Natural killer cell (primary cell): ENCODE measurements at regions not wholly inside any gene's neighbourhood (a gene's known extent, or its start where the extent isn't known, plus 50 kb on each side); places are given as distances from the start of the nearest gene placed in this dataset.

Source experiments
- ATAC-seq, 3 donors: fragments of 150-1000 bp in 2 of 3; fragments of 200-7000 bp in 1 of 3; cut with Tn5 transposase; 1 replicate in 1 of 3; 2 replicates in 2 of 3; pipeline ENCODE4 v1.10.0; 2021; ENCODE audit warnings: mild to moderate bottlenecking in 2 of 3, moderate library complexity in 2 of 3
- DNase-seq, 2 donors: peaks; one replicate each; pipeline versions ENCODE4 v3.0.0 to v3.0.0-alpha.2; 2013 to 2021; ENCODE audit warnings: mixed read lengths in 1 of 2
- H3K27ac ChIP-seq: one replicate; pipeline ENCODE4 v1.5.1; 2013; ENCODE audit warnings: mild to moderate bottlenecking, low read length
- H3K27me3 ChIP-seq: one replicate; pipeline ENCODE4 v1.6.1; 2013; ENCODE audit warnings: low read length; ENCODE audit not compliant: control insufficient read depth, insufficient read depth
- H3K36me3 ChIP-seq: one replicate; pipeline ENCODE4 v1.6.1; 2013; ENCODE audit warnings: low read length; ENCODE audit not compliant: control insufficient read depth, insufficient read depth
- H3K4me1 ChIP-seq: one replicate; pipeline ENCODE4 v1.6.1; 2013; ENCODE audit warnings: low read length; ENCODE audit not compliant: control insufficient read depth, insufficient read depth
- H3K4me3 ChIP-seq: one replicate; pipeline ENCODE4 v1.5.1; 2013; ENCODE audit warnings: low read length
- H3K9me3 ChIP-seq: one replicate; pipeline ENCODE4 v1.6.1; 2013; ENCODE audit warnings: low read length; ENCODE audit not compliant: control insufficient read depth, insufficient read depth
- H3K27ac Mint-ChIP-seq, 2 donors: one replicate each; pipeline ENCODE4 v1.8.0; 2022; ENCODE audit warnings: mild to moderate bottlenecking in 2 of 2, mixed read lengths in 2 of 2, moderate library complexity in 1 of 2
- H3K27me3 Mint-ChIP-seq, 2 donors: one replicate each; pipeline ENCODE4 v1.8.0; 2022; ENCODE audit warnings: low read depth in 2 of 2, mixed read lengths in 2 of 2
- H3K36me3 Mint-ChIP-seq: one replicate; pipeline ENCODE4 v1.8.0; 2022; ENCODE audit warnings: mixed read lengths
- H3K4me1 Mint-ChIP-seq, 2 donors: one replicate each; pipeline ENCODE4 v1.8.0; 2022; ENCODE audit warnings: mixed read lengths in 2 of 2
- H3K4me3 Mint-ChIP-seq: one replicate; pipeline ENCODE4 v1.8.0; 2022; ENCODE audit warnings: mild to moderate bottlenecking, moderate library complexity, mixed read lengths
- H3K9me3 Mint-ChIP-seq, 2 donors: one replicate each; pipeline ENCODE4 v1.8.0; 2022; ENCODE audit warnings: mixed read lengths in 2 of 2
- WGBS: methylation state at CpG from one replicate; pipeline ENCODE4 v1.1.7; 2013; ENCODE audit warnings: missing lambda C conversion rate; ENCODE audit not compliant: insufficient coverage; 5-methylcytosine and 5-hydroxymethylcytosine counted together
- intact Hi-C: fragments of 100-400 bp; cut with micrococcal nuclease; formaldehyde crosslinking; loops from one replicate; pipeline ENCODE4 v1.14.2; 2022
- TF ChIP-seq, protein P1 (sequence below): fragments of 200-600 bp; IDR thresholded peaks from one replicate; pipeline ENCODE4 v1.8.0; 2022; ENCODE audit warnings: antibody characterized with exemption

GRCh38 chr18:35777039-35777438 is 195.4 kb upstream of the RMP24 start:
- no peaks in the 10 kb centered on the region for H3K4me1 Mint-ChIP-seq
- no peak overlapping the region for H3K4me3 ChIP-seq
- no peak overlapping the region for H3K4me3 Mint-ChIP-seq
- peaks cover 30 to 32% of the 10 kb centered on the region in 2 donors for H3K27me3 Mint-ChIP-seq
- H3K36me3 Mint-ChIP-seq = no peaks in the 10 kb centered on the region
- H3K9me3 Mint-ChIP-seq = no peaks in the 10 kb centered on the region
- TF ChIP-seq, protein P1, sequence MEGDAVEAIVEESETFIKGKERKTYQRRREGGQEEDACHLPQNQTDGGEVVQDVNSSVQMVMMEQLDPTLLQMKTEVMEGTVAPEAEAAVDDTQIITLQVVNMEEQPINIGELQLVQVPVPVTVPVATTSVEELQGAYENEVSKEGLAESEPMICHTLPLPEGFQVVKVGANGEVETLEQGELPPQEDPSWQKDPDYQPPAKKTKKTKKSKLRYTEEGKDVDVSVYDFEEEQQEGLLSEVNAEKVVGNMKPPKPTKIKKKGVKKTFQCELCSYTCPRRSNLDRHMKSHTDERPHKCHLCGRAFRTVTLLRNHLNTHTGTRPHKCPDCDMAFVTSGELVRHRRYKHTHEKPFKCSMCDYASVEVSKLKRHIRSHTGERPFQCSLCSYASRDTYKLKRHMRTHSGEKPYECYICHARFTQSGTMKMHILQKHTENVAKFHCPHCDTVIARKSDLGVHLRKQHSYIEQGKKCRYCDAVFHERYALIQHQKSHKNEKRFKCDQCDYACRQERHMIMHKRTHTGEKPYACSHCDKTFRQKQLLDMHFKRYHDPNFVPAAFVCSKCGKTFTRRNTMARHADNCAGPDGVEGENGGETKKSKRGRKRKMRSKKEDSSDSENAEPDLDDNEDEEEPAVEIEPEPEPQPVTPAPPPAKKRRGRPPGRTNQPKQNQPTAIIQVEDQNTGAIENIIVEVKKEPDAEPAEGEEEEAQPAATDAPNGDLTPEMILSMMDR = no peak
- H3K27me3 ChIP-seq = no peaks in the 10 kb centered on the region
- 84% methylated on average over 4 of the region's 4 CpGs for WGBS
- intact Hi-C loops = no loop called here
- no peaks in the 10 kb centered on the region for H3K9me3 ChIP-seq
- ATAC-seq = no peak
- no peak overlapping the region for H3K27ac ChIP-seq
- no peak for DNase-seq
- H3K36me3 ChIP-seq = no peaks in the 10 kb centered on the region
- H3K4me1 ChIP-seq = no peaks in the 10 kb centered on the region
- H3K27ac Mint-ChIP-seq = no peak overlapping the region

- Histone ChIP-seq H3K27ac (no peak overlapping the region), H3K36me3 (no peaks in the 10 kb centered on the region), H3K27me3 (no peaks in the 10 kb centered on the region), H3K4me1 (no peaks in the 10 kb centered on the region), H3K9me3 (no peaks in the 10 kb centered on the region), H3K4me3 (no peak overlapping the region)
- ATAC-seq (no peak), DNase-seq (no peak)
- no peaks in the 10 kb centered on the region for H3K9me3 Mint-ChIP-seq
- peaks cover 27 to 32% of the 10 kb centered on the region in 2 donors for H3K27me3 Mint-ChIP-seq
- no peaks in the 10 kb centered on the region for H3K4me1 Mint-ChIP-seq
- H3K27ac Mint-ChIP-seq = no peak overlapping the region
- TF ChIP-seq, protein P1 = no peak
- no peak overlapping the region for H3K4me3 Mint-ChIP-seq
- 74% methylated on average over 3 of the region's 4 CpGs for WGBS
- intact Hi-C loops = no loop called here
- no peaks in the 10 kb centered on the region for H3K36me3 Mint-ChIP-seq
These were observed 193.4 kb upstream of the RMP24 start for GRCh38 chr18:35778850-35779627.

GRCh38 chr18:35780937-35781336 is 191.5 kb upstream of the RMP24 start:
- intact Hi-C loops = no loop called here

More at GRCh38 chr18:35780937-35781336, 191.5 kb upstream of the RMP24 start:
- no peaks in the 10 kb centered on the region for H3K9me3 ChIP-seq
- no peaks in the 10 kb centered on the region for H3K36me3 Mint-ChIP-seq
- no peaks in the 10 kb centered on the region for H3K9me3 Mint-ChIP-seq
- no peak overlapping the region for H3K4me3 Mint-ChIP-seq
- 88% methylated on average over 5 of the region's 5 CpGs for WGBS
- H3K4me1 ChIP-seq = no peaks in the 10 kb centered on the region
- no peak for ATAC-seq
- no peak for DNase-seq
- no peaks in the 10 kb centered on the region for H3K27me3 ChIP-seq
- no peaks in the 10 kb centered on the region for H3K36me3 ChIP-seq
- TF ChIP-seq, protein P1 = no peak
- peaks cover 19 to 23% of the 10 kb centered on the region in 2 donors for H3K27me3 Mint-ChIP-seq
- H3K4me1 Mint-ChIP-seq = no peaks in the 10 kb centered on the region
- no peak overlapping the region for H3K4me3 ChIP-seq
- no peak overlapping the region for H3K27ac ChIP-seq
- H3K27ac Mint-ChIP-seq = no peak overlapping the region
